ENCODE measurements at regions not wholly inside any gene's neighbourhood (a gene's known extent, or its start where the extent isn't known, plus 50 kb on each side); places are given as distances from the start of the nearest gene placed in this dataset.

- DNase-seq = no peak
- no peak overlapping the region for H3K27ac ChIP-seq (ENCODE audit: insufficient read length, low read depth, low read length)
- no peaks in the 10 kb centered on the region for H3K23me2 ChIP-seq (ENCODE audit: insufficient read length, low read depth, low read length, poor library complexity, severe bottlenecking)
- no peak overlapping the region for H3K18ac ChIP-seq (ENCODE audit: insufficient read length, low read depth, low read length)
- H4K91ac ChIP-seq (ENCODE audit: insufficient read length, low read depth, low read length) = no peak overlapping the region
- H3K9ac ChIP-seq (ENCODE audit: extremely low read depth, insufficient read length, low read length) = no peak overlapping the region
- H2BK12ac ChIP-seq (ENCODE audit: insufficient read length, low read depth, low read length) = no peak overlapping the region
- no peak overlapping the region for H3K4me2 ChIP-seq (ENCODE audit: insufficient read depth, insufficient read length, low read length)
- H2BK20ac ChIP-seq (ENCODE audit: low read depth, low read length, poor library complexity, severe bottlenecking) = no peak overlapping the region
- Mint-ChIP-seq H3K4me1 (no peaks in the 10 kb centered on the region), H3K9me3 (peaks cover 0 to 5% of the 10 kb centered on the region in 2 experiments; a peak in 1 of 5 replicates), H3K27ac (peak overlapping the region in 1 of 3 experiments; percentile 50; a peak in 1 of 7 replicates), H3K27me3 (ENCODE audit: low read depth) (peaks cover 7% of the 10 kb centered on the region), H3K36me3 (ENCODE audit: insufficient read depth in 1 of 3, low read depth in 3 of 3) (peaks cover 0 to 2% (median 0%) of the 10 kb centered on the region in 3 experiments; a peak in 1 of 7 replicates), H3K4me3 (no peak overlapping the region)
- H4K20me1 ChIP-seq (ENCODE audit: control insufficient read depth, insufficient read depth, insufficient read length) = no peaks in the 10 kb centered on the region
- no peak overlapping the region for H2BK120ac ChIP-seq (ENCODE audit: low read depth, low read length, poor library complexity, severe bottlenecking)
- no peak overlapping the region for H2BK15ac ChIP-seq (ENCODE audit: low read depth, low read length)
- no peak overlapping the region for H2AK5ac ChIP-seq (ENCODE audit: insufficient read length, low read length)
- H3K23ac ChIP-seq (ENCODE audit: insufficient read length, low read depth, low read length) = no peak overlapping the region
- no peak overlapping the region for H3K56ac ChIP-seq (ENCODE audit: insufficient read length, low read depth, low read length)
- no peaks in the 10 kb centered on the region for H3K79me1 ChIP-seq (ENCODE audit: insufficient read depth, low read depth, low read length, poor library complexity, severe bottlenecking)
- no CpG with 5 or more reads among the region's 19 CpGs for WGBS (ENCODE audit: extremely low coverage, insufficient read length, low lambda C conversion rate)
- no peak for TF ChIP-seq CTCF (conservative IDR thresholded peaks at IDR 0.05)
- H3K4ac ChIP-seq (ENCODE audit: low read depth, low read length) = no peak overlapping the region
- no peaks in the 10 kb centered on the region for H3K27me3 ChIP-seq (ENCODE audit: insufficient read depth, low read length)
- H3K4me1 ChIP-seq (ENCODE audit: insufficient read depth, low read length) = no peaks in the 10 kb centered on the region
- no peaks in the 10 kb centered on the region for H3K9me3 ChIP-seq (ENCODE audit: control insufficient read depth, low read depth, low read length)
- no peak overlapping the region for H2AFZ ChIP-seq (ENCODE audit: low read length)
- no peak overlapping the region for H3T11ph ChIP-seq (ENCODE audit: low read length)
- no peak overlapping the region for H4K8ac ChIP-seq (replicated peaks; ENCODE audit: insufficient read length, low read depth, low read length)
- H4K5ac ChIP-seq (ENCODE audit: insufficient read length, low read depth, low read length) = no peak overlapping the region
- H3K14ac ChIP-seq (ENCODE audit: insufficient read depth, low read length) = no peak overlapping the region
- no peak overlapping the region for H2BK5ac ChIP-seq (ENCODE audit: insufficient read length, low read length)
- H3K79me2 ChIP-seq (ENCODE audit: insufficient read depth, low read length) = no peaks in the 10 kb centered on the region
Observed at GRCh38 chr16:88299751-88300462, 82.9 kb upstream of the ZNF469 start.

Data from H9 (cell line).